ENCODE measurements at regions not wholly inside any gene's neighbourhood (a gene's known extent, or its start where the extent isn't known, plus 50 kb on each side); places are given as distances from the start of the nearest gene placed in this dataset.
"Not testable (repeated sequence)": the region's sequence is repeated elsewhere in the genome, so short reads cannot be mapped to it uniquely, and the experiment has no call there.

DNA sequence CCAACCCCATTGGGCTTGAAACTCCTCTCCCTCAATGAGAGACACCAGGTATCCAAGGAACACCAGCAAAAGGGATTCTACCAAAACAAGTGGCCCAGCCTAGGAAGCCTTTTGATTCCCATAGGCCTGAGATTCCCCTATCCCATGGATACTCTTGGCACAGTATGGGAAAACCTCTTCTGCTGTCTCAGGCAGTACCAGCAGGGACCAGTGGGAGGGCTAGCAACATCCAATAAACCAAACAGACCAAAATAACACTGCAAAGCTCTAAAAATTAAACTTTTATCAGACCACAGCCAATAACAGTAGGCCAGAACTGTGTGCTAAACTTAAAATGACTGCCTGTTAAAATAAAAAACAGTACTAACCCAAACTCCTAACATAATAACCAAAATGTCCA is 153.9 kb upstream of the CES5A start:
- Mint-ChIP-seq H3K4me1 (ENCODE audit: low read depth in 2 of 2) (no peaks in the 10 kb centered on the region), H3K4me3 (no peak overlapping the region), H3K27ac (no peak overlapping the region), H3K27me3 (peaks cover 0 to 41% of the 10 kb centered on the region in 2 donors), H3K9me3 (no peaks in the 10 kb centered on the region), H3K36me3 (no peaks in the 10 kb centered on the region)
- DNase-seq (ENCODE audit: low spot score) (no peak), ATAC-seq (no peak)

DNA sequence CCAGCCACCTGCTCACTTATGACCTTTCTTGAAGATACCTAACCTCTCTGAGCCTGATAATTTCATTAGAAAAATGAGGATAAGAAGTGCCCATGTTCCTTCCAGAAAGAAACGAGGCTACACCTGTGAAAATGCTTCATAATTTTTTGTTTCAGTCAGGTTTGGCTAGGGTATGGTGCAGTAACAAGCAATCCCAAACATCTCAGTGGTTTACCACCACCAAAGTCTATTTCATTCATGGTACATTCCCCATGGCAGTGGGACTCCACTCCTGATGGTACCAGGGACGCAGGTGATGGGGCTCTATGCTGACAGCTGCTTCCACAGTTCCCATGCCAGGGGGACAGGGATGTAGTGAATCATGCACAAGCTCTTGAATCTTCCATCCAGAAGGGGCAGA is 147.6 kb upstream of the CES5A start:
- Mint-ChIP-seq H3K9me3 (no peaks in the 10 kb centered on the region), H3K27me3 (peaks cover 0 to 4% of the 10 kb centered on the region in 2 donors), H3K27ac (no peak overlapping the region), H3K4me1 (ENCODE audit: low read depth in 2 of 2) (no peaks in the 10 kb centered on the region), H3K4me3 (no peak overlapping the region), H3K36me3 (no peaks in the 10 kb centered on the region)
- no peak for ATAC-seq
- DNase-seq (ENCODE audit: low spot score), result no peak

DNA sequence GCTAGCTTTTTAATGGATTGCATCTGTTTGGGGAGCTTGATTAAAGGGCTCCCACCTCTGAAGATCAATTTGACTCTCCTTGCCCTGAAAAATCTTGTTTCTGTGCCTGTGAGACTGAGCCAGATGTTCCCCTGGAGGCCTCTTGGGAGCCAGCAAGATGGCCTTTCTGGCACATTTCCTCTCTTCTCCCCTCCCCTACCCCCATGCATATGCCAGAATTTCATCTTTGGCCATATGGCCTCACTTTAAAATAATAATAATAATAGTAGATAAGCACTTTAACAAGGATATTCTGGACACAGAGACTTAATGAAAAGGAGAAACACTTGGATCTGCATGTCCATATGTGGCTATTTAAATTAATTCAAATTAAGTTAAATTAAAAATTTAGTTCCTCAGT is 144.1 kb upstream of the CES5A start:
- Mint-ChIP-seq H3K36me3 (no peaks in the 10 kb centered on the region), H3K9me3 (no peaks in the 10 kb centered on the region), H3K4me3 (no peak overlapping the region), H3K4me1 (ENCODE audit: low read depth in 2 of 2) (no peaks in the 10 kb centered on the region), H3K27me3 (peaks cover 6 to 32% of the 10 kb centered on the region in 2 donors), H3K27ac (no peak overlapping the region)
- ATAC-seq (no peak), DNase-seq (ENCODE audit: low spot score) (no peak)

DNA sequence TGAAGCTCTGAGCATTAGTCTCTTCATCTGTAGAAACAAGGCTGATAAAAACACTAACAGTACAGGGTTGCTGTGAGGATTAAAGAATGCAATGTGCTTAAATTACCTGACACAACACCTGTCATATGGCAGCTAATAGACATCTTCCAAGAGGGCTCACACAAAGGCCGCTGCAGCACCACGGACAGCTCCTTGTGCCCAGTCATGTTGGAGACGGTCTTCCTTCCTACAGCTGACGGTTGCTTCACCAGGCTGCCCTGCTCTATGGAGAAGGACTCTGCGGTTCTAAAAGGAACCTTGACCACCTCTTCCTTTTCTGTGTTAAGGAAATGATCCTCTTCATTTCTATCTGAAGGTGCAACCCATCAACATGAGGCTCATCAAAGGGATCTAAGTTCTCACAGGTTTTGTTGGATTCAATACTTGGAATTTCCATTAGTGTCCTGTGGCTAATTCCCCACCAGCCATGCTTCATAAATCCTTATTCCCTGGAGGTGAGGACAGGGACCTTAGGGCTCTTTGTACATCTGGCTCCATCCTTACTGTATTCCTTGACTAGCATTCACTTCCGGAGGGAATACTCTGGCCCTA is 138.9 kb upstream of the CES5A start:
- no peaks in the 10 kb centered on the region for H3K9me3 Mint-ChIP-seq
- no peak for ATAC-seq
- H3K27me3 Mint-ChIP-seq, result peaks cover 16 to 52% of the 10 kb centered on the region in 2 donors
- DNase-seq (ENCODE audit: low spot score), result no peak
- H3K4me3 Mint-ChIP-seq, result no peak overlapping the region
- H3K27ac Mint-ChIP-seq, result no peak overlapping the region
- no peaks in the 10 kb centered on the region for H3K36me3 Mint-ChIP-seq
- H3K4me1 Mint-ChIP-seq (ENCODE audit: low read depth in 2 of 2), result no peaks in the 10 kb centered on the region

DNA sequence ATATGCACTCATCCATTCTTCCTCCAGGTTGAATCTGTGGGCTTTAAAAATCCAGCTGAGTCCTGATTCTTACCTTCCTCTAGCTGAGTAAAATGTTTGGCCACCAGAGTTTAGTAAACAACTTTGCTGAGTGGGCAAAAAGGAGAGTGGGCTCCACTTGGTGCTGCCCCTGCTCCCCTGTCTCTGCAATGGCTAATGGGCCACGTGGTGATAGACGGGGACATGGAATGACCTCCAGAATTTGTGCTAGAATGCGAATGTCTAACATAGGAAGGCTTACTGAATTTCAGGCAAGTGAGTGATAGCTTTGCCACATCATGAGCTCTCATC is 137.3 kb upstream of the CES5A start:
- Mint-ChIP-seq H3K4me3 (no peak overlapping the region), H3K36me3 (no peaks in the 10 kb centered on the region), H3K27ac (no peak overlapping the region), H3K9me3 (no peaks in the 10 kb centered on the region), H3K4me1 (ENCODE audit: low read depth in 2 of 2) (no peaks in the 10 kb centered on the region), H3K27me3 (peaks cover 20 to 56% of the 10 kb centered on the region in 2 donors)
- ATAC-seq (no peak), DNase-seq (ENCODE audit: low spot score) (no peak)

DNA sequence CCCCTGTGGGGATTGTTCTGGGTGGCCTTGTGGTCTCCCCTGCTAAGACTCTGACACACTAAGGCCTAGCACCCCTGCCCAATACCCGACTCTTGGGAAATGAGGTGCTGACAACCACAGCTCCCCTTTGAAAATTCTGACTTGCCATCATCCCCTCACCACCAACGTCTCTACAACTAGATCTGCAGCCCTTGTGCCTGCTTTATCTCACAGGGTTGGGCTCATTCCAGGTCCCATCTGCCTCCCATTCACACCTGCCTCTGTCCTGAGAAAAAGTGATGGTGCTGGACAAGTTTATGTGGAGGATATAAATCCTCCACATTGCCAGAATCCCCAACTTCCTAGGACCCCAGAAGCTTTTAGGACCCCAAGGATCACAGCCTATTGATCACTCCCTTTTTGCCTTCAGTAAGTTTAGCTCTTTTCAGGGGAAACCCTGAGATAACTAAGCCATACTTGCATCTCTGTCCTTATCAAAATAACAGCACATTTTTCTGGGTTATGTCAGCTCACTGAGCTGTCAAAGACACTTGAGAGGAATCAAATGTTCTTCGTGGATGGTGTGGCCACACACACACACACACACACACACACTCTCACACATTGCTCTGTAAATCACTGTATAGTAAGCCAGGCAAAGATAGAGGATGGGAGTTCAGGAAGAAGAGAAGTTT is 136.8 kb upstream of the CES5A start:
- ATAC-seq, result no peak
- Mint-ChIP-seq H3K9me3 (no peaks in the 10 kb centered on the region), H3K4me1 (ENCODE audit: low read depth in 2 of 2) (no peaks in the 10 kb centered on the region)

DNA sequence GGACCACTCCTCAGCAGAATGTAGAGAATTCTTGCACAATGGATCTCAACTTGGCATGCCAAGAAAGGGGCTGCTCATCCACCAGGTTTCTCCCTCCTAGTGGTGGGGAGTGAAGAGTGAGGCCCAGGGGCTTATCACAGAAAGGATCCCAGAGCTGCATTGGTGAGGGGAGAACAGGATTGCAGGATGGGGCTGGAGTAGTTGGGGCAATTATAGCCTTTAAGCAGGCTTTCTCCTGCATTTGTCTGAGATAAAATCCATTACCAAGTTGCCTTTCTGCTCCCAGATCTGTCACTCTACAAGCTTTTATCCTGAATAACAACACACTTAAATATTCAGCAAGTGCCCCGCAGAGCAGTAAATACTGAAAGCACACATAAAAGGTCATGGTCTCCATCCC is 130.8 kb upstream of the CES5A start:
- Mint-ChIP-seq H3K27ac (no peak overlapping the region), H3K4me3 (no peak overlapping the region), H3K9me3 (no peaks in the 10 kb centered on the region), H3K36me3 (no peaks in the 10 kb centered on the region), H3K27me3 (peaks cover 11 to 38% of the 10 kb centered on the region in 2 donors), H3K4me1 (ENCODE audit: low read depth in 2 of 2) (no peaks in the 10 kb centered on the region)
- ATAC-seq, result no peak
- DNase-seq (ENCODE audit: low spot score), result no peak

More for the DNA sequence above, 136.8 kb upstream of the CES5A start:
- no peak overlapping the region for H3K4me3 Mint-ChIP-seq
- H3K27ac Mint-ChIP-seq, result no peak overlapping the region
- H3K27me3 Mint-ChIP-seq, result peaks cover 22 to 54% of the 10 kb centered on the region in 2 donors
- no peak for DNase-seq (ENCODE audit: low spot score)
- no peaks in the 10 kb centered on the region for H3K36me3 Mint-ChIP-seq

DNA sequence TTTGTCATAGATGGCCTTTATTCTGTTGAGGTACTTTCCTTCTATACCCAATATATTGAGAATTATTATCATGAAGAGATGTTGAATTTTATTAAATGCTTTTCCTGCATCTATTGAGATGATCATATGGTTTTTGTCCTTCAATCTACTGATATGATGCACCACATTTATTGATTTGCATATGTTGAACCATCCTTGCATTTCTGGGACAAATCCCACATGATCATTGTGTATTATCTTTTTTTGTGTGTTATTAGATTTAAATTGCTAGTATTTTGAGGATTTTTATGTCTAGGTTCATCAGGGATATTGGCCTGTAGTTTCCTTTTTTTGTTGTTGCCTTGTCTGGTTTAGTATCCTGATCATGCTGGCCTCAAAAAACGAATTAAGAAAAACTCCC is 124.5 kb upstream of the CES5A start:
- Mint-ChIP-seq H3K4me1 (ENCODE audit: low read depth in 2 of 2) (no peaks in the 10 kb centered on the region), H3K9me3 (peaks cover 5% of the 10 kb centered on the region), H3K36me3 (peaks cover 13% of the 10 kb centered on the region), H3K27me3 (peaks cover 7 to 56% of the 10 kb centered on the region in 2 donors), H3K4me3 (no peak overlapping the region), H3K27ac (no peak overlapping the region)
- no peak for ATAC-seq
- DNase-seq (ENCODE audit: low spot score), result no peak

DNA sequence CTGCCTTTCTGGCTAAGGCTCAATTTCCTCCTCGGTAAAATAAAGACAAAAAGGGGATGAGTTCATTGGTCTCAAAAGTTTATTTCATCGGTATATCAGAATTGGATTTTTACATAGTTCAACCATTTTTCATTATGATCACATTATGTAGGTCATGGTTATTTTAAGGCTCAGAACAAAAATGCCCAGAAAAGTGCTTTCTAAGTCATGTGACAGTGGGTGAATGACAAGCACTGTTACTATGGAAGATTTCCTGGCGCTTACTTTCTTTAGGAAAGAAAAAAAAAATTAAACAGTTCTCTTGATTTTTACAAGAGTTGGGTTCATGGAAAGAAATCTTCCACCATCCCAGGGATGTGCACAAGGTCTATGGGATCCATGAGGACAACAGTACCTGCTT is 117.9 kb upstream of the CES5A start:
- no peak for ATAC-seq
- no peaks in the 10 kb centered on the region for H3K4me1 Mint-ChIP-seq (ENCODE audit: low read depth in 2 of 2)
- no peaks in the 10 kb centered on the region for H3K36me3 Mint-ChIP-seq
- no peak overlapping the region for H3K4me3 Mint-ChIP-seq
- no peak for DNase-seq (ENCODE audit: low spot score)
- H3K27ac Mint-ChIP-seq, result no peak overlapping the region
- H3K27me3 Mint-ChIP-seq, result peaks cover 8 to 44% of the 10 kb centered on the region in 2 donors
- peaks cover 4% of the 10 kb centered on the region for H3K9me3 Mint-ChIP-seq

DNA sequence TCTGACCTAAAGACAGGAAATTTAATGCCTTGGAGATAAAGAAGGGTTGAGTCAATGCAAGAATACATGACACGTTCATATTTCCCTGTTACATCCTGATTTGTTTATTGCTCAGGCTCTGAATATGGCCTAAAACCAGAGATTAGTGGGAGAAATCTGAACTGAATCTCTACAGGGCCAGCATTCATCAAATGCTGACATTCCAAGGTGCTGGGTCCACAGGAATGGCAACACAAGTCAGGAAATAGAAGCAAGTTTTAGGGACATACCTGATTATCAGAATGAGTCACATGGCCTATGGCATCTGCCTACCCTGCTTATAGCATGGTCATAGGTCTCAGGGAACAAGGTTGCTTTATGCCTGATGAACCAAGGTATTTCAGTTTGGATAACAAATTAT is 117.4 kb upstream of the CES5A start:
- no peak overlapping the region for H3K27ac Mint-ChIP-seq
- H3K4me1 Mint-ChIP-seq (ENCODE audit: low read depth in 2 of 2), result no peaks in the 10 kb centered on the region
- H3K36me3 Mint-ChIP-seq, result no peaks in the 10 kb centered on the region
- H3K9me3 Mint-ChIP-seq, result no peaks in the 10 kb centered on the region
- DNase-seq (ENCODE audit: low spot score), result no peak
- H3K4me3 Mint-ChIP-seq, result no peak overlapping the region
- ATAC-seq, result no peak
- peaks cover 4 to 39% of the 10 kb centered on the region in 2 donors for H3K27me3 Mint-ChIP-seq

DNA sequence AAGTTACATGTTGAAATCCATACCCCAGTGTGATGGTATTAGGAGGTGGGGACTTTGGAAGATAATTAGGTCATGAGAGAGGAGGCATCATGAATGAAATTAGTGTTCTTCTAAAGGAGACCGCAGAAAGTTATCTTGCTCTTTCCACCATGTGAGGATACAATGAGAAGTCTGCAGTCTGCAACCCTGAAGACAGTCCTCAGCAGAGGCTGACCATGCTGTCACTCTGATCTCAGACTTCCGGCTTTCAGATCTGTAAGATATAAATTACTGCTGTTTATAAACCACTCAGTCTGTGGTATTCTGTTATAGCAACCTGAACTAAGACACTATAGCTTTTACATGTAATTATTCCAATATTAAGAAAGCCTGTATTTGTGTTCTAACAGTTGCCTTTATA is 116.7 kb upstream of the CES5A start:
- Mint-ChIP-seq H3K9me3 (no peaks in the 10 kb centered on the region), H3K27ac (no peak overlapping the region), H3K36me3 (no peaks in the 10 kb centered on the region), H3K4me3 (no peak overlapping the region), H3K27me3 (peaks cover 4 to 36% of the 10 kb centered on the region in 2 donors), H3K4me1 (ENCODE audit: low read depth in 2 of 2) (no peaks in the 10 kb centered on the region)
- no peak for ATAC-seq
- no peak for DNase-seq (ENCODE audit: low spot score)

DNA sequence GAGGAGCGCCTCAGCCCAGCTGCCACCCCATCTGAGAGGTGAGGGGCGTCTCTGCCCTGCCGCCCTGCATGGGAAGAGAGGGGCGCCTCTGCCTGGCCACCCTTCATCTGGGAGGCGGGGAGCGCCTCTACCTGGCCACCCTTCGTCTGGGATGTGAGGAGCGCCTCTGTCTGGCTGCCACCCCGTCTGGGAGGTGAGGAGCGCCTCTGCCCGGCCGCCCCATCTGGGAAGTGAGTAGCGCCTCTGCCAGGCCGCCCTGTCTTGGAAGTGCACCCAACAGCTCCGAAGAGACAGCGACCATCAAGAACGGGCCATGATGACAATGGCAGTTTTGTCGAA is 114.4 kb upstream of the CES5A start:
- H3K27me3 Mint-ChIP-seq, result peaks cover 13 to 47% of the 10 kb centered on the region in 2 donors
- no peaks in the 10 kb centered on the region for H3K4me1 Mint-ChIP-seq (ENCODE audit: low read depth in 2 of 2)
- H3K36me3 Mint-ChIP-seq, result no peaks in the 10 kb centered on the region
- no peak for ATAC-seq
- H3K4me3 Mint-ChIP-seq, result no peak overlapping the region
- no peak for DNase-seq (ENCODE audit: low spot score)
- H3K9me3 Mint-ChIP-seq, result no peaks in the 10 kb centered on the region
- no peak overlapping the region for H3K27ac Mint-ChIP-seq

DNA sequence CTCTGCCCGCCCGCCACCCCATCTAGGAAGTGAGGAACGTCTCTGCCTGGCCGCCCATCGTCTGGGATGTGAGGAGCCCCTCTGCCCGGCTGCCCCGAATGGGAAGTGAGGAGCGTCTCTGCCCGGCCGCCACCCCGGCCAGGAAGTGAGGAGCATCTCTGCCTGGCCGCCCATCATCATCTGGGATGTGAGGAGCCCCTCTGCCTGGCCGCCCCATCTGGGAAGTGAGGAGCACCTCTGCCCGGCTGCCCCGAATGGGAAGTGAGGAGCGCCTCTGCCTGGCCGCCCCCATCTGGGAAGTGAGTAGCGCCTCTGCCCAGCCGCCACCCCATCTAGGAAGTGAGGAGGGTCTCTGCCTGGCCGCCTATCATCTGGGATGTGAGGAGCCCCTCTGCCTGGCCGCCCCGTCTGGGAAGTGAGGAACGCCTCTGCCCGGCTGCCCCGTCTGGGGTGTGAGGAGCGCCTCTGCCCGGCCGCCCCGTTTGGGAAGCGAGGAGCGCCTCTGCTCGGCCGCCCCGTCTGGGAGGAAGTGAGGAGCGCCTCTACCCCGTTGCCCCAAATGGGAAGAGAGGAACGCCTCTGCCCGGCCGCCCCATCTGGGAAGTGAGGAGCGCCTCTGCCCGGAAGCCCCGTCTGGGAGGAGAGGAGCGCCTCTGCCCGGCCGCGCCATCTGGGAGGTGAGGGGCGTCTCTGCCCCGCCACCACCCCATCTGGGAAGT is 113.8 kb upstream of the CES5A start:
- peaks cover 13 to 42% of the 10 kb centered on the region in 2 donors for H3K27me3 Mint-ChIP-seq
- not testable (repeated sequence) for DNase-seq (ENCODE audit: low spot score); H3K4me1 Mint-ChIP-seq (ENCODE audit: low read depth in 2 of 2); H3K9me3 Mint-ChIP-seq; H3K27ac Mint-ChIP-seq; H3K4me3 Mint-ChIP-seq; ATAC-seq; H3K36me3 Mint-ChIP-seq

DNA sequence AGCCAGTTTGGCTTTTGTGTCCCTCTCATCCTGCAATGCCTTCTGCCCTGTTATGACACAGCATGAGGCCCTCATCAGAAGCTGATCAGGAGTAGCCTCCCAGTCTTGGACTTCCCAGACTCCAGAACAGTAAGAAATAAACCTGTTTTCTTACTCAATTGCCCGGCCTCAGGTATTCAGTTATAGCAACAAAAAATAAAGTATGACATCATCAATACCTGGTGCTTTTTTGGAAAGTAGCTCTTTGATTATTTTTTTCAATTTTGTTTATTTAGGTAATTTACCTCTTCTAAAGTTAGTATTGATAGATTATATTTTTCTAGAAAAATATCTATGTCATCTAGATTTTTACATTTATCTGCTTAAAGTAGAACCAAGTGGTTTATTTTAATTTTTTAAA is 112.8 kb upstream of the CES5A start:
- Mint-ChIP-seq H3K4me1 (ENCODE audit: low read depth in 2 of 2) (no peaks in the 10 kb centered on the region), H3K27ac (no peak overlapping the region), H3K9me3 (no peaks in the 10 kb centered on the region), H3K4me3 (no peak overlapping the region), H3K27me3 (peaks cover 18 to 38% of the 10 kb centered on the region in 2 donors), H3K36me3 (no peaks in the 10 kb centered on the region)
- DNase-seq (ENCODE audit: low spot score) (no peak), ATAC-seq (no peak)

All from natural killer cell treated with Interleukin-12 subunit alpha and Interleukin-12 subunit beta and Interleukin-15 and Interleukin-18, amount 100 ng/mL, for 72 hours (primary cell).